ENCODE measurements at regions not wholly inside any gene's neighbourhood (a gene's known extent, or its start where the extent isn't known, plus 50 kb on each side); places are given as distances from the start of the nearest gene placed in this dataset.
"Not testable (repeated sequence)": the region's sequence is repeated elsewhere in the genome, so short reads cannot be mapped to it uniquely, and the experiment has no call there.

DNA sequence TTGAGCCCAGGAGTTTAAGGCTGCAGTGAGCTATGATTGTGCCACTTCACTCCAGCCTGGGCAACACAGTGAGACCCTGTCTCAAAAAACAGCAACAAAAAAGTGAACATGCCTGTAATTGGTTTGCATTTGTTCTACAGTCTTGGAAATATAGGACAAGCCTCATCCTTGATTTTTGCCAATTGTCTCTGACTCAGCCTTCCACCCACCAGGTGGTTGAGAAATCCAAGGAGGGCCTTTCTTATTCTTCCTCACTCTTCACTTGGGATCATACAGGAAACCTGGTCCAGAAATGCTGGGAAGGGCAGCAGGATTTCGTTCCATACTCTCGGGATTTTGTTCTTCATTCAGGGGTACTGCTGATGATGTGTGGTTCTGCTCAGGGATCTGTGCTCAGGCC is 94.6 kb downstream of the CDC42EP3 start:
- Histone ChIP-seq H3K9me2 (replicated peaks; ENCODE audit: low read length) (no peaks in the 10 kb centered on the region), H3F3A (ENCODE audit: low read length, unreplicated experiment) (no peaks in the 10 kb centered on the region), H2AFZ (ENCODE audit: low read length) (no peak overlapping the region), H3K9ac (ENCODE audit: low read length) (no peak overlapping the region), H3K27ac (ENCODE audit: low read length) (no peak overlapping the region), H3K27me3 (ENCODE audit: low read length) (no peaks in the 10 kb centered on the region), H3K36me3 (ENCODE audit: low read depth, low read length) (no peaks in the 10 kb centered on the region), H3K79me2 (ENCODE audit: low read length) (no peaks in the 10 kb centered on the region), H4K20me1 (ENCODE audit: low read length) (no peaks in the 10 kb centered on the region), H3K4me1 (ENCODE audit: insufficient read depth, low read length) (peaks cover 18% of the 10 kb centered on the region), H3K4me3 (ENCODE audit: low read length) (no peak overlapping the region), H3K9me3 (ENCODE audit: low read length) (no peaks in the 10 kb centered on the region), H3K4me2 (ENCODE audit: low read length) (no peak overlapping the region)
- BruUV-seq (replicated peaks) = no TSS peak
- DNase-seq (no peak), ATAC-seq (no peak)
- POLR2A ChIA-PET (ENCODE audit: unreplicated experiment) = no interaction called here
- CTCF ChIA-PET = no interaction called here
- no peak for TF ChIP-seq EZH2 (IDR thresholded peaks at IDR 0.05; ENCODE audit: low read length, unreplicated experiment)
- TF ChIP-seq, protein P1, sequence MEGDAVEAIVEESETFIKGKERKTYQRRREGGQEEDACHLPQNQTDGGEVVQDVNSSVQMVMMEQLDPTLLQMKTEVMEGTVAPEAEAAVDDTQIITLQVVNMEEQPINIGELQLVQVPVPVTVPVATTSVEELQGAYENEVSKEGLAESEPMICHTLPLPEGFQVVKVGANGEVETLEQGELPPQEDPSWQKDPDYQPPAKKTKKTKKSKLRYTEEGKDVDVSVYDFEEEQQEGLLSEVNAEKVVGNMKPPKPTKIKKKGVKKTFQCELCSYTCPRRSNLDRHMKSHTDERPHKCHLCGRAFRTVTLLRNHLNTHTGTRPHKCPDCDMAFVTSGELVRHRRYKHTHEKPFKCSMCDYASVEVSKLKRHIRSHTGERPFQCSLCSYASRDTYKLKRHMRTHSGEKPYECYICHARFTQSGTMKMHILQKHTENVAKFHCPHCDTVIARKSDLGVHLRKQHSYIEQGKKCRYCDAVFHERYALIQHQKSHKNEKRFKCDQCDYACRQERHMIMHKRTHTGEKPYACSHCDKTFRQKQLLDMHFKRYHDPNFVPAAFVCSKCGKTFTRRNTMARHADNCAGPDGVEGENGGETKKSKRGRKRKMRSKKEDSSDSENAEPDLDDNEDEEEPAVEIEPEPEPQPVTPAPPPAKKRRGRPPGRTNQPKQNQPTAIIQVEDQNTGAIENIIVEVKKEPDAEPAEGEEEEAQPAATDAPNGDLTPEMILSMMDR (conservative IDR thresholded peaks at IDR 0.05; ENCODE audit: low read depth, low read length) = no peak
- no peak for TF ChIP-seq EZH2phosphoT487 (IDR thresholded peaks at IDR 0.05; ENCODE audit: borderline replicate concordance, low read length)
- intact Hi-C loops (cut with micrococcal nuclease) = no loop called here

DNA sequence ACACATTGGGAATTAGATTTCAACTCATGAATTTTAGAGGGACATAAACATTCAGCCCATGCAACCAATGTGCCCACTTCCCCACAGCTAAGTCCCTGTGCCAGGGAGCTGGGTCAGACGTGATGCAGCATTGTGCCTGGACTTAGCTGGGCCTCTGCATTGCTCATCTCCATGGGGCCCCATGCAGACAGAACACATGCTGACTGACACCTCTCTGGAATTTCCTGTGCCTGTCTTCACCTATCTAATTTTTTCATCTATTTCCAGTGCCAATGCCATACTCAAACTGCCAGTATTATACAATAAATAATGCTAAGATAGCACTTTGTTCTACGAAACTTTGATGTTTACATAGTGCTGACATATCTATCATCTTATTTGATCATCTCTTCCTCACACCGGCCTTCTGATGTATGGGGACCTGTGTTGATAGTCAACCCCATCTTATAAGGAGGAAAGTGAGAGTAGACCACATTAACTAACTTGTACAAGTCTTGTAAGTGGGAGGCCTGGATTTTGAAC is 92.2 kb downstream of the CDC42EP3 start:
- H3K27me3 ChIP-seq (ENCODE audit: low read length) = no peaks in the 10 kb centered on the region
- peaks cover 17% of the 10 kb centered on the region for H3K4me1 ChIP-seq (ENCODE audit: insufficient read depth, low read length)
- no peak overlapping the region for H3K4me2 ChIP-seq (ENCODE audit: low read length)
- no peak overlapping the region for H3K4me3 ChIP-seq (ENCODE audit: low read length)
- POLR2A ChIA-PET (ENCODE audit: unreplicated experiment) = no interaction called here
- no peaks in the 10 kb centered on the region for H3K9me3 ChIP-seq (ENCODE audit: low read length)
- TF ChIP-seq EZH2 (IDR thresholded peaks at IDR 0.05; ENCODE audit: low read length, unreplicated experiment) (no peak), EZH2phosphoT487 (IDR thresholded peaks at IDR 0.05; ENCODE audit: borderline replicate concordance, low read length) (no peak)
- TF ChIP-seq, protein P1 (conservative IDR thresholded peaks at IDR 0.05; ENCODE audit: low read depth, low read length) = no peak
- H3K9me2 ChIP-seq (replicated peaks; ENCODE audit: low read length) = no peaks in the 10 kb centered on the region
- no peaks in the 10 kb centered on the region for H3K79me2 ChIP-seq (ENCODE audit: low read length)
- H3K9ac ChIP-seq (ENCODE audit: low read length) = no peak overlapping the region
- intact Hi-C loops (cut with micrococcal nuclease) = no loop called here
- H4K20me1 ChIP-seq (ENCODE audit: low read length) = no peaks in the 10 kb centered on the region
- H3K36me3 ChIP-seq (ENCODE audit: low read depth, low read length) = no peaks in the 10 kb centered on the region
- no TSS peak for BruUV-seq (replicated peaks)
- no peak overlapping the region for H3K27ac ChIP-seq (ENCODE audit: low read length)
- no peaks in the 10 kb centered on the region for H3F3A ChIP-seq (ENCODE audit: low read length, unreplicated experiment)
- CTCF ChIA-PET = interaction anchor here (0.6 kb wide), 1 partner anchor 133 kb away, joined by 4 read pairs; no protein-coding TSS in a partner anchor
- DNase-seq (no peak), ATAC-seq (no peak)
- H2AFZ ChIP-seq (ENCODE audit: low read length) = no peak overlapping the region

DNA sequence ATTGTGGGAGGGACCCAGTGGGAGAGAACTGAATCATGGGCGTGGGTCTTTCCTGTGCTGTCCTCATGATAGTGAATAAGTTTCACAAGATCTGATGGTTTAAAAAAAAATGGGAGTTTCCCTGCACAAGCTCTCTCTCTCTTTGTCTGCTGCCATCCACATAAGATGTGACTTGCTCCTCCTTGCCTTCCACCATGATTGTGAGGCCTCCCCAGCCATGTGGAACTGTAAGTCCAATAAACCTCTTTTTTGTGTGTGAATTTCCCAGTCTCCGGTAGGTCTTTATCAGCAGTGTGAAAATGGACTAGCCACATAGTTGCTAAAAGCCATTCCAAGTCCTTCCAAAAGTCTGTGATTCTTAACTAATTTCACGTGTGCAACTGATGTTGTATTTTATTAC is 91.5 kb downstream of the CDC42EP3 start:
- DNase-seq; H3K79me2 ChIP-seq (ENCODE audit: low read length); H3K9me2 ChIP-seq (replicated peaks; ENCODE audit: low read length); H3K9me3 ChIP-seq (ENCODE audit: low read length); H3K9ac ChIP-seq (ENCODE audit: low read length); ATAC-seq; H3K36me3 ChIP-seq (ENCODE audit: low read depth, low read length); H3K27me3 ChIP-seq (ENCODE audit: low read length); H2AFZ ChIP-seq (ENCODE audit: low read length); CTCF ChIA-PET; intact Hi-C loops (cut with micrococcal nuclease); H4K20me1 ChIP-seq (ENCODE audit: low read length); H3K27ac ChIP-seq (ENCODE audit: low read length); POLR2A ChIA-PET (ENCODE audit: unreplicated experiment); BruUV-seq (replicated peaks); H3K4me3 ChIP-seq (ENCODE audit: low read length); H3K4me2 ChIP-seq (ENCODE audit: low read length); H3F3A ChIP-seq (ENCODE audit: low read length, unreplicated experiment): not testable (repeated sequence)
- peaks cover 24% of the 10 kb centered on the region for H3K4me1 ChIP-seq (ENCODE audit: insufficient read depth, low read length)
